Vagina (tissue), 2 donors: ENCODE measurements at regions not wholly inside any gene's neighbourhood (a gene's known extent, or its start where the extent isn't known, plus 50 kb on each side); places are given as distances from the start of the nearest gene placed in this dataset.

Experiments
- DNase-seq, 2 donors: peaks; one replicate each; pipeline ENCODE4 v3.0.0-alpha.2; 2017; ENCODE audit errors: extremely low spot score in 2 of 2
- H3K27ac ChIP-seq: fragments of 200-600 bp; sonication (generic); one replicate; pipeline ENCODE4 v1.5.1; 2019
- H3K27me3 ChIP-seq: fragments of 200-600 bp; sonication (generic); one replicate; pipeline ENCODE4 v1.5.1; 2019
- H3K36me3 ChIP-seq, 2 donors: fragments of 200-600 bp; sonication (generic); one replicate each; pipeline ENCODE4 v1.5.1; 2017 to 2019
- H3K4me1 ChIP-seq: fragments of 200-600 bp; sonication (generic); one replicate; pipeline ENCODE4 v1.5.1; 2019
- H3K4me3 ChIP-seq, 2 donors: fragments of 200-600 bp; sonication (generic); 1 replicate in 1 of 2; 2 replicates in 1 of 2; pipeline ENCODE4 v1.5.1; 2016 to 2019
- H3K9me3 ChIP-seq: fragments of 200-600 bp; sonication (generic); one replicate; pipeline ENCODE4 v1.5.1; 2019
- CTCF ChIP-seq, 3 experiments: fragments of 450-650 bp in 2 of 3; fragments of 200-600 bp in 1 of 3; sonication (generic) in 1 of 3; IDR thresholded peaks; one replicate each; pipeline ENCODE4 v1.5.1; 2017 to 2019; ENCODE audit warnings: antibody characterized with exemption in 3 of 3, mild to moderate bottlenecking in 2 of 3, moderate library complexity in 2 of 3
- POLR2A ChIP-seq, 2 donors: fragments of 450-650 bp; IDR thresholded peaks; one replicate each; pipeline ENCODE4 v1.6.1; 2017; ENCODE audit warnings: antibody characterized with exemption in 2 of 2, mild to moderate bottlenecking in 2 of 2, moderate library complexity in 2 of 2
- POLR2AphosphoS5 ChIP-seq, 2 donors: sonication (generic); formaldehyde crosslinking; IDR thresholded peaks; one replicate each; pipeline ENCODE4 v1.9.0; 2017; ENCODE audit warnings: antibody characterized with exemption in 2 of 2, mild to moderate bottlenecking in 2 of 2, low read depth in 1 of 2; ENCODE audit not compliant: insufficient read depth in 1 of 2
- intact Hi-C: fragments of 100-400 bp; cut with DNase I; formaldehyde crosslinking; loops from one replicate; pipeline ENCODE4 v1.15.1; 2023

GRCh38 chr6:23855497-23856116 lies 270.4 kb upstream of the NRSN1 start:
- Histone ChIP-seq H3K4me3 (no peak overlapping the region), H3K4me1 (no peaks in the 10 kb centered on the region), H3K9me3 (no peaks in the 10 kb centered on the region), H3K27me3 (no peaks in the 10 kb centered on the region), H3K27ac (no peak overlapping the region), H3K36me3 (no peaks in the 10 kb centered on the region)
- DNase-seq, result no peak
- TF ChIP-seq POLR2AphosphoS5 (IDR thresholded peaks at IDR 0.05; ENCODE audit: insufficient read depth in 1 of 2, low read depth in 1 of 2) (no peak), CTCF (IDR thresholded peaks at IDR 0.05) (no peak), POLR2A (IDR thresholded peaks at IDR 0.05) (no peak)
- intact Hi-C loops, result no loop called here

- no peaks in the 10 kb centered on the region for H3K36me3 ChIP-seq
- H3K4me3 ChIP-seq, result no peak overlapping the region
- H3K9me3 ChIP-seq, result no peaks in the 10 kb centered on the region
- TF ChIP-seq POLR2A (IDR thresholded peaks at IDR 0.05) (no peak), CTCF (IDR thresholded peaks at IDR 0.05) (no peak), POLR2AphosphoS5 (IDR thresholded peaks at IDR 0.05; ENCODE audit: insufficient read depth in 1 of 2, low read depth in 1 of 2) (no peak)
- no peaks in the 10 kb centered on the region for H3K4me1 ChIP-seq
- intact Hi-C loops, result no loop called here
- H3K27me3 ChIP-seq, result no peaks in the 10 kb centered on the region
- no peak for DNase-seq
- no peak overlapping the region for H3K27ac ChIP-seq
Measured at GRCh38 chr6:23870496-23870895, 255.5 kb upstream of the NRSN1 start.

GRCh38 chr6:23873161-23873560 lies 252.9 kb upstream of the NRSN1 start:
- Histone ChIP-seq H3K4me3 (no peak overlapping the region), H3K27me3 (no peaks in the 10 kb centered on the region), H3K27ac (no peak overlapping the region), H3K9me3 (no peaks in the 10 kb centered on the region), H3K4me1 (no peaks in the 10 kb centered on the region), H3K36me3 (no peaks in the 10 kb centered on the region)
- no peak for DNase-seq
- TF ChIP-seq POLR2AphosphoS5 (IDR thresholded peaks at IDR 0.05; ENCODE audit: insufficient read depth in 1 of 2, low read depth in 1 of 2), result no peak
- no peak for TF ChIP-seq CTCF (IDR thresholded peaks at IDR 0.05)
- TF ChIP-seq POLR2A (IDR thresholded peaks at IDR 0.05), result no peak
- intact Hi-C loops, result no loop called here

GRCh38 chr6:23875006-23875405 lies 251.0 kb upstream of the NRSN1 start:
- TF ChIP-seq CTCF (IDR thresholded peaks at IDR 0.05), result no peak
- TF ChIP-seq POLR2A (IDR thresholded peaks at IDR 0.05), result no peak
- no peak for TF ChIP-seq POLR2AphosphoS5 (IDR thresholded peaks at IDR 0.05; ENCODE audit: insufficient read depth in 1 of 2, low read depth in 1 of 2)
- no peak for DNase-seq
- no peaks in the 10 kb centered on the region for H3K36me3 ChIP-seq
- intact Hi-C loops, result no loop called here
- no peak overlapping the region for H3K27ac ChIP-seq
- H3K27me3 ChIP-seq, result no peaks in the 10 kb centered on the region
- no peaks in the 10 kb centered on the region for H3K9me3 ChIP-seq
- no peaks in the 10 kb centered on the region for H3K4me1 ChIP-seq
- H3K4me3 ChIP-seq, result no peak overlapping the region

GRCh38 chr6:23879816-23880215 lies 246.2 kb upstream of the NRSN1 start:
- no peak overlapping the region for H3K27ac ChIP-seq
- DNase-seq, result no peak
- H3K9me3 ChIP-seq, result no peaks in the 10 kb centered on the region
- no peaks in the 10 kb centered on the region for H3K27me3 ChIP-seq
- no peaks in the 10 kb centered on the region for H3K36me3 ChIP-seq
- no peak for TF ChIP-seq POLR2AphosphoS5 (IDR thresholded peaks at IDR 0.05; ENCODE audit: insufficient read depth in 1 of 2, low read depth in 1 of 2)
- TF ChIP-seq CTCF (IDR thresholded peaks at IDR 0.05), result no peak
- TF ChIP-seq POLR2A (IDR thresholded peaks at IDR 0.05), result no peak
- H3K4me1 ChIP-seq, result no peaks in the 10 kb centered on the region
- intact Hi-C loops, result no loop called here
- no peak overlapping the region for H3K4me3 ChIP-seq
